Mesendoderm (in vitro differentiated cells): ENCODE measurements at regions not wholly inside any gene's neighbourhood (a gene's known extent, or its start where the extent isn't known, plus 50 kb on each side); places are given as distances from the start of the nearest gene placed in this dataset.

Experiments used
- DNase-seq: peaks from one replicate; pipeline ENCODE4 v3.0.0; 2013
- H2AK5ac ChIP-seq: 2 replicates; pipeline ENCODE4 v1.6.1; 2013; ENCODE audit warnings: low read length, inconsistent platforms
- H2BK120ac ChIP-seq: 2 replicates; pipeline ENCODE4 v1.6.1; 2013; ENCODE audit warnings: low read depth, mild to moderate bottlenecking, low read length, moderate library complexity, mixed read lengths
- H2BK15ac ChIP-seq: replicated peaks from 2 replicates; pipeline ENCODE4 v1.6.1; 2013; ENCODE audit warnings: low read depth, mild to moderate bottlenecking, moderate library complexity
- H2BK5ac ChIP-seq: 2 replicates; pipeline ENCODE4 v1.6.1; 2013; ENCODE audit warnings: low read length, inconsistent platforms
- H3K18ac ChIP-seq: 2 replicates; pipeline ENCODE4 v1.6.1; 2013; ENCODE audit warnings: mild to moderate bottlenecking, low read length, mixed read lengths
- H3K23ac ChIP-seq: one replicate; pipeline ENCODE4 v1.6.1; 2013; ENCODE audit warnings: low read length
- H3K27ac ChIP-seq: 2 replicates; pipeline ENCODE4 v1.5.1; 2013; ENCODE audit warnings: low read depth, mild to moderate bottlenecking, inconsistent platforms, low read length, moderate library complexity
- H3K27me3 ChIP-seq: 2 replicates; pipeline ENCODE4 v1.6.1; 2013; ENCODE audit warnings: low read length, control low read depth, mild to moderate bottlenecking, inconsistent platforms; ENCODE audit not compliant: insufficient read depth, poor library complexity
- H3K36me3 ChIP-seq: 2 replicates; pipeline ENCODE4 v1.6.1; 2013; ENCODE audit warnings: low read length, inconsistent platforms; ENCODE audit not compliant: control insufficient read depth, insufficient read depth
- H3K4ac ChIP-seq: one replicate; pipeline ENCODE4 v1.6.1; 2013; ENCODE audit warnings: low read depth, mild to moderate bottlenecking, low read length, moderate library complexity
- H3K4me1 ChIP-seq: 2 replicates; pipeline ENCODE4 v1.6.1; 2013; ENCODE audit warnings: low read depth, low read length, inconsistent platforms; ENCODE audit not compliant: control insufficient read depth
- H3K4me2 ChIP-seq: 2 replicates; pipeline ENCODE4 v1.6.1; 2013; ENCODE audit warnings: low read length
- H3K4me3 ChIP-seq: 2 replicates; pipeline ENCODE4 v1.5.1; 2013; ENCODE audit warnings: mild to moderate bottlenecking, low read length
- H3K56ac ChIP-seq: one replicate; pipeline ENCODE4 v1.6.1; 2013; ENCODE audit warnings: low read length
- H3K79me1 ChIP-seq: 2 replicates; pipeline ENCODE4 v1.6.1; 2013; ENCODE audit warnings: low read length, inconsistent platforms
- H3K79me2 ChIP-seq: 2 replicates; pipeline ENCODE4 v1.6.1; 2013; ENCODE audit warnings: mild to moderate bottlenecking, low read length; ENCODE audit not compliant: control insufficient read depth, insufficient read depth
- H3K9ac ChIP-seq: 2 replicates; pipeline ENCODE4 v1.6.1; 2013; ENCODE audit warnings: low read length, inconsistent platforms
- H4K5ac ChIP-seq: one replicate; pipeline ENCODE4 v1.6.1; 2013; ENCODE audit warnings: low read length
- H4K8ac ChIP-seq: one replicate; pipeline ENCODE4 v1.6.1; 2013; ENCODE audit warnings: low read depth, mild to moderate bottlenecking, control low read depth, low read length, moderate library complexity
- WGBS: extraction: QIAGEN DNeasy Blood & Tissue Kit; methylation state at CpG from one replicate; pipeline ENCODE4 v1.1.7; 2013; ENCODE audit warnings: low lambda C conversion rate, missing lambda C conversion rate; ENCODE audit not compliant: insufficient coverage; ENCODE audit errors: extremely low coverage; 5-methylcytosine and 5-hydroxymethylcytosine counted together

DNA sequence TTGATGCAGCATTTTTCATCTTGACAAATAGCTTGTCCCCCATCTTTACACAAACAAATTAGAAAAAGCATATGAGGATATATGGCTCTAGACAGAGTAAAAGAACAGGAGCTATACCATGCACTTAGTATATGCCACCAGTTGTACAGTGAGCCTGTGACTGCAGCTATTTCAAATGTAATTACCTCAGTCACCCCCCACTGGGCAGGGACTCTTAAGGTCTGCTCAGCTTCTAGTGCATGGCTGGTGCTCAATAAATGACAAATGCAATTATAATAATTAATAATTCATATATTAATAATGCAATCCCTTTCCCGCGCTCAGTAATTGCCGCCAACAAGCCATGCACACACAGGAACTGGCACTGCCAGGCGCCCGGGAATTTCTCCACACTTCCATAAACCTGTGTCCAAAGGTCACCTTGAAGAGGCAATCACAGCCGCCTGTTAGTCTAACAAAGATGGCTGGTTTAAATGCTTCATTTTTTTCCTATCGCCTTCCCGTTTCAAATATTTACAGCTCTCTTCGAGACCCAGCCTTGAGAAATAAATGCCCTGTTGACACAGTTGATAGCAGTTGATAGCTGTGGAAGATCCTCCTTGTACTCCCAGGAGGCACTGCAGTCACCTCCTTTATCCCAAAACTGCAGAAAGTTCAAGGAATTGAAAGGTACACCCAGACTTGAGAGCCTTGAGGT lies 156.6 kb downstream of the INO80D start:
- no peak overlapping the region for H3K23ac ChIP-seq
- no peaks in the 10 kb centered on the region for H3K36me3 ChIP-seq
- no CpG with 5 or more reads among the region's 9 CpGs for WGBS
- H3K79me1 ChIP-seq: no peaks in the 10 kb centered on the region
- H3K4me3 ChIP-seq: no peak overlapping the region
- H3K4me2 ChIP-seq: no peak overlapping the region
- no peak overlapping the region for H2AK5ac ChIP-seq
- H3K27me3 ChIP-seq: no peaks in the 10 kb centered on the region
- no peak overlapping the region for H4K8ac ChIP-seq
- H2BK5ac ChIP-seq: no peak overlapping the region
- no peak overlapping the region for H3K27ac ChIP-seq
- no peak overlapping the region for H3K18ac ChIP-seq
- no peak for DNase-seq
- no peaks in the 10 kb centered on the region for H3K79me2 ChIP-seq
- no peak overlapping the region for H2BK120ac ChIP-seq
- no peak overlapping the region for H4K5ac ChIP-seq
- peaks cover 3% of the 10 kb centered on the region for H3K4me1 ChIP-seq
- H2BK15ac ChIP-seq: no peak overlapping the region
- no peak overlapping the region for H3K4ac ChIP-seq
- no peak overlapping the region for H3K9ac ChIP-seq
- peak overlapping the region; percentile 10 for H3K56ac ChIP-seq

- H3K23ac ChIP-seq: no peak overlapping the region
- no peak overlapping the region for H3K18ac ChIP-seq
- H3K36me3 ChIP-seq: no peaks in the 10 kb centered on the region
- H3K4me3 ChIP-seq: no peak overlapping the region
- no peak overlapping the region for H4K5ac ChIP-seq
- peak overlapping the region; percentile 40 for H3K56ac ChIP-seq
- no peak overlapping the region for H3K4ac ChIP-seq
- H2AK5ac ChIP-seq: no peak overlapping the region
- WGBS: no CpG with 5 or more reads among the region's 33 CpGs
- peak overlapping the region; percentile 31 for H3K9ac ChIP-seq
- peaks cover 3% of the 10 kb centered on the region for H3K4me1 ChIP-seq
- peak overlapping the region; percentile 35 for H3K4me2 ChIP-seq
- H3K79me2 ChIP-seq: no peaks in the 10 kb centered on the region
- no peak overlapping the region for H4K8ac ChIP-seq
- H2BK5ac ChIP-seq: no peak overlapping the region
- no peaks in the 10 kb centered on the region for H3K79me1 ChIP-seq
- H3K27ac ChIP-seq: no peak overlapping the region
- no peak overlapping the region for H2BK15ac ChIP-seq
- DNase-seq: peak; percentile 73
- H3K27me3 ChIP-seq: no peaks in the 10 kb centered on the region
- H2BK120ac ChIP-seq: no peak overlapping the region
Measured at GRCh38 chr2:205925373-205926337, 160.3 kb downstream of the INO80D start.

- Histone ChIP-seq H3K4me3 (no peak overlapping the region), H3K23ac (no peak overlapping the region), H3K27me3 (no peaks in the 10 kb centered on the region), H2AK5ac (no peak overlapping the region), H3K4ac (no peak overlapping the region), H3K9ac (no peak overlapping the region), H3K18ac (no peak overlapping the region), H3K79me1 (no peaks in the 10 kb centered on the region), H3K4me2 (no peak overlapping the region), H3K27ac (no peak overlapping the region), H4K5ac (no peak overlapping the region), H2BK5ac (no peak overlapping the region), H4K8ac (no peak overlapping the region), H3K79me2 (no peaks in the 10 kb centered on the region), H2BK120ac (no peak overlapping the region), H3K36me3 (no peaks in the 10 kb centered on the region), H2BK15ac (no peak overlapping the region), H3K56ac (no peak overlapping the region), H3K4me1 (peaks cover under 1% of the 10 kb centered on the region)
- DNase-seq: no peak
- WGBS: no CpG with 5 or more reads among the region's 9 CpGs
Measured at GRCh38 chr2:205924676-205925075, 161.3 kb downstream of the INO80D start.

GRCh38 chr2:205915130-205915524 lies 170.8 kb downstream of the INO80D start:
- Histone ChIP-seq H2BK120ac (no peak overlapping the region), H3K56ac (no peak overlapping the region), H3K79me1 (no peaks in the 10 kb centered on the region), H2BK15ac (no peak overlapping the region), H3K9ac (no peak overlapping the region), H3K4me2 (no peak overlapping the region), H3K27me3 (no peaks in the 10 kb centered on the region), H4K5ac (no peak overlapping the region), H3K36me3 (no peaks in the 10 kb centered on the region), H3K4me1 (no peaks in the 10 kb centered on the region), H4K8ac (no peak overlapping the region), H2BK5ac (no peak overlapping the region), H3K4ac (no peak overlapping the region), H3K18ac (no peak overlapping the region), H3K79me2 (no peaks in the 10 kb centered on the region), H3K4me3 (no peak overlapping the region), H2AK5ac (no peak overlapping the region), H3K23ac (no peak overlapping the region), H3K27ac (no peak overlapping the region)
- no peak for DNase-seq
- no CpG with 5 or more reads among the region's 1 CpG for WGBS

GRCh38 chr2:205914213-205915129 lies 171.5 kb downstream of the INO80D start:
- Histone ChIP-seq H2BK120ac (no peak overlapping the region), H3K27me3 (no peaks in the 10 kb centered on the region), H3K79me1 (no peaks in the 10 kb centered on the region), H3K23ac (no peak overlapping the region), H3K18ac (no peak overlapping the region), H4K5ac (no peak overlapping the region), H4K8ac (no peak overlapping the region), H2BK15ac (no peak overlapping the region), H3K36me3 (no peaks in the 10 kb centered on the region), H2AK5ac (no peak overlapping the region), H3K27ac (no peak overlapping the region), H2BK5ac (no peak overlapping the region), H3K4ac (no peak overlapping the region), H3K56ac (no peak overlapping the region), H3K9ac (no peak overlapping the region), H3K4me2 (no peak overlapping the region), H3K4me1 (no peaks in the 10 kb centered on the region), H3K4me3 (no peak overlapping the region), H3K79me2 (no peaks in the 10 kb centered on the region)
- no peak for DNase-seq
- no CpG with 5 or more reads among the region's 4 CpGs for WGBS
